Activated CD4-positive, alpha-beta memory T cell treated with anti-CD3 and anti-CD28 coated beads, Interleukin-2, amount 10 ng/mL, durations not matched to agents 7 days and 5 days (primary cell): ENCODE measurements at regions not wholly inside any gene's neighbourhood (a gene's known extent, or its start where the extent isn't known, plus 50 kb on each side); places are given as distances from the start of the nearest gene placed in this dataset.

Experiments used
- CTCF ChIA-PET: fragments of 350-600 bp; sonication (Branson Sonifier 250); formaldehyde crosslinking; loops from one replicate; lab custom pipeline; 2021; ENCODE audit warnings: antibody characterized with exemption, inconsistent platforms; lab: Charles Lee
- POLR2A ChIA-PET: fragments of 350-600 bp; sonication (Branson Sonifier 250); formaldehyde crosslinking; loops from one replicate; lab custom pipeline; 2021; ENCODE audit warnings: antibody characterized with exemption; lab: Charles Lee
- DNase-seq: peaks from one replicate; pipeline ENCODE4 v3.0.0-alpha.2; 2020
- H3K27ac Mint-ChIP-seq: one replicate; pipeline ENCODE4 v1.8.0; 2021; ENCODE audit warnings: mild to moderate bottlenecking, mixed read lengths
- H3K27me3 Mint-ChIP-seq: one replicate; pipeline ENCODE4 v1.8.0; 2021; ENCODE audit warnings: mixed read lengths
- H3K36me3 Mint-ChIP-seq: one replicate; pipeline ENCODE4 v1.8.0; 2021; ENCODE audit warnings: low read depth, mixed read lengths
- H3K4me1 Mint-ChIP-seq: one replicate; pipeline ENCODE4 v1.8.0; 2021; ENCODE audit warnings: mixed read lengths
- H3K4me3 Mint-ChIP-seq: one replicate; pipeline ENCODE4 v1.8.0; 2021; ENCODE audit warnings: mild to moderate bottlenecking, mixed read lengths
- H3K9me3 Mint-ChIP-seq: one replicate; pipeline ENCODE4 v1.8.0; 2021; ENCODE audit warnings: mixed read lengths

- CTCF ChIA-PET = no interaction called here
- H3K4me1 Mint-ChIP-seq = peaks cover 27% of the 10 kb centered on the region
- no peaks in the 10 kb centered on the region for H3K9me3 Mint-ChIP-seq
- no peak for DNase-seq
- peaks cover 6% of the 10 kb centered on the region for H3K27me3 Mint-ChIP-seq
- no peak overlapping the region for H3K4me3 Mint-ChIP-seq
- no peaks in the 10 kb centered on the region for H3K36me3 Mint-ChIP-seq
- no peak overlapping the region for H3K27ac Mint-ChIP-seq
- POLR2A ChIA-PET = no interaction called here
Measured at GRCh38 chr10:78253063-78253853, 219.6 kb downstream of the RPS24 start.

- H3K27me3 Mint-ChIP-seq = peaks cover 10% of the 10 kb centered on the region
Measured at GRCh38 chr10:78254013-78254412, 220.3 kb downstream of the RPS24 start.

GRCh38 chr10:78255214-78255613 is 221.6 kb downstream of the RPS24 start:
- Mint-ChIP-seq H3K36me3 (no peaks in the 10 kb centered on the region), H3K9me3 (no peaks in the 10 kb centered on the region), H3K27ac (no peak overlapping the region), H3K27me3 (peaks cover 18% of the 10 kb centered on the region), H3K4me3 (no peak overlapping the region), H3K4me1 (peaks cover 11% of the 10 kb centered on the region)
- DNase-seq = no peak
- POLR2A ChIA-PET = no interaction called here
- CTCF ChIA-PET = no interaction called here

More at GRCh38 chr10:78254013-78254412, 220.3 kb downstream of the RPS24 start:
- Mint-ChIP-seq H3K9me3 (no peaks in the 10 kb centered on the region), H3K4me3 (no peak overlapping the region), H3K36me3 (no peaks in the 10 kb centered on the region), H3K27ac (no peak overlapping the region), H3K4me1 (peaks cover 23% of the 10 kb centered on the region)
- POLR2A ChIA-PET = no interaction called here
- CTCF ChIA-PET = no interaction called here
- no peak for DNase-seq

GRCh38 chr10:78255796-78256638 is 222.4 kb downstream of the RPS24 start:
- Mint-ChIP-seq H3K4me3 (no peak overlapping the region), H3K4me1 (peaks cover 3% of the 10 kb centered on the region), H3K27ac (no peak overlapping the region), H3K27me3 (peaks cover 21% of the 10 kb centered on the region), H3K36me3 (no peaks in the 10 kb centered on the region), H3K9me3 (no peaks in the 10 kb centered on the region)
- no peak for DNase-seq
- ChIA-PET CTCF (no interaction called here), POLR2A (no interaction called here)

- no peaks in the 10 kb centered on the region for H3K9me3 Mint-ChIP-seq
- H3K4me3 Mint-ChIP-seq = no peak overlapping the region
- POLR2A ChIA-PET = no interaction called here
- no peaks in the 10 kb centered on the region for H3K4me1 Mint-ChIP-seq
- H3K27me3 Mint-ChIP-seq = peaks cover 21% of the 10 kb centered on the region
- CTCF ChIA-PET = no interaction called here
- H3K27ac Mint-ChIP-seq = no peak overlapping the region
- DNase-seq = no peak
- H3K36me3 Mint-ChIP-seq = no peaks in the 10 kb centered on the region
Measured at GRCh38 chr10:78258323-78259030, 224.8 kb downstream of the RPS24 start.

- Mint-ChIP-seq H3K4me1 (no peaks in the 10 kb centered on the region), H3K27ac (no peak overlapping the region), H3K27me3 (peaks cover 19% of the 10 kb centered on the region), H3K4me3 (no peak overlapping the region), H3K9me3 (no peaks in the 10 kb centered on the region), H3K36me3 (no peaks in the 10 kb centered on the region)
- POLR2A ChIA-PET = no interaction called here
- DNase-seq = no peak
- CTCF ChIA-PET = no interaction called here
Measured at GRCh38 chr10:78259391-78259790, 225.7 kb downstream of the RPS24 start.

GRCh38 chr10:78260141-78260540 is 226.5 kb downstream of the RPS24 start:
- Mint-ChIP-seq H3K4me3 (no peak overlapping the region), H3K36me3 (no peaks in the 10 kb centered on the region), H3K4me1 (no peaks in the 10 kb centered on the region), H3K9me3 (no peaks in the 10 kb centered on the region), H3K27me3 (peaks cover 19% of the 10 kb centered on the region), H3K27ac (no peak overlapping the region)
- no peak for DNase-seq
- POLR2A ChIA-PET = no interaction called here
- CTCF ChIA-PET = no interaction called here

GRCh38 chr10:78260680-78261079 is 227.0 kb downstream of the RPS24 start:
- ChIA-PET POLR2A (no interaction called here), CTCF (no interaction called here)
- Mint-ChIP-seq H3K27ac (no peak overlapping the region), H3K4me1 (no peaks in the 10 kb centered on the region), H3K4me3 (no peak overlapping the region), H3K36me3 (no peaks in the 10 kb centered on the region), H3K9me3 (no peaks in the 10 kb centered on the region), H3K27me3 (peaks cover 19% of the 10 kb centered on the region)
- DNase-seq = no peak

GRCh38 chr10:78261291-78261690 is 227.6 kb downstream of the RPS24 start:
- no peaks in the 10 kb centered on the region for H3K9me3 Mint-ChIP-seq
- H3K36me3 Mint-ChIP-seq = no peaks in the 10 kb centered on the region
- CTCF ChIA-PET = no interaction called here
- H3K27ac Mint-ChIP-seq = no peak overlapping the region
- POLR2A ChIA-PET = no interaction called here
- DNase-seq = no peak
- peaks cover 19% of the 10 kb centered on the region for H3K27me3 Mint-ChIP-seq
- H3K4me1 Mint-ChIP-seq = no peaks in the 10 kb centered on the region
- H3K4me3 Mint-ChIP-seq = no peak overlapping the region

GRCh38 chr10:78262860-78263259 is 229.2 kb downstream of the RPS24 start:
- CTCF ChIA-PET = no interaction called here

GRCh38 chr10:78263521-78263988 is 229.9 kb downstream of the RPS24 start:
- no peak overlapping the region for H3K27ac Mint-ChIP-seq
- peaks cover 15% of the 10 kb centered on the region for H3K27me3 Mint-ChIP-seq
- no peak for DNase-seq
- no peaks in the 10 kb centered on the region for H3K4me1 Mint-ChIP-seq
- ChIA-PET CTCF (no interaction called here), POLR2A (no interaction called here)
- no peaks in the 10 kb centered on the region for H3K9me3 Mint-ChIP-seq
- H3K36me3 Mint-ChIP-seq = no peaks in the 10 kb centered on the region
- no peak overlapping the region for H3K4me3 Mint-ChIP-seq

More at GRCh38 chr10:78262860-78263259, 229.2 kb downstream of the RPS24 start:
- Mint-ChIP-seq H3K4me1 (no peaks in the 10 kb centered on the region), H3K9me3 (no peaks in the 10 kb centered on the region), H3K27ac (no peak overlapping the region), H3K27me3 (peaks cover 15% of the 10 kb centered on the region), H3K36me3 (no peaks in the 10 kb centered on the region), H3K4me3 (no peak overlapping the region)
- DNase-seq = no peak
- POLR2A ChIA-PET = no interaction called here

- Mint-ChIP-seq H3K9me3 (no peaks in the 10 kb centered on the region), H3K36me3 (no peaks in the 10 kb centered on the region), H3K27ac (no peak overlapping the region), H3K4me3 (no peak overlapping the region), H3K27me3 (peaks cover 8% of the 10 kb centered on the region), H3K4me1 (no peaks in the 10 kb centered on the region)
- CTCF ChIA-PET = no interaction called here
- no peak for DNase-seq
- POLR2A ChIA-PET = no interaction called here
Measured at GRCh38 chr10:78264361-78264760, 230.7 kb downstream of the RPS24 start.
